SJCRH30 (cell line): ENCODE measurements at regions not wholly inside any gene's neighbourhood (a gene's known extent, or its start where the extent isn't known, plus 50 kb on each side); places are given as distances from the start of the nearest gene placed in this dataset.
"Not testable (repeated sequence)": the region's sequence is repeated elsewhere in the genome, so short reads cannot be mapped to it uniquely, and the experiment has no call there.

Experiments used
- DNase-seq, 2 experiments: peaks; one replicate each; pipeline ENCODE4 v3.0.0-alpha.2; 2015 to 2020
- H3K27ac ChIP-seq: fragments of 250-450 bp; sonication (Bioruptor Pico); 2 replicates; pipeline ENCODE4 v1.5.1; 2020; ENCODE audit warnings: mild to moderate bottlenecking, moderate library complexity
- H3K27me3 ChIP-seq: fragments of 250-450 bp; sonication (Bioruptor Pico); 2 replicates; pipeline ENCODE4 v1.5.1; 2020; ENCODE audit warnings: mild to moderate bottlenecking, moderate library complexity
- H3K36me3 ChIP-seq: fragments of 250-450 bp; sonication (Bioruptor Pico); 2 replicates; pipeline ENCODE4 v1.5.1; 2020; ENCODE audit warnings: mild to moderate bottlenecking, moderate library complexity
- H3K4me1 ChIP-seq: fragments of 250-450 bp; sonication (Bioruptor Pico); 2 replicates; pipeline ENCODE4 v1.5.1; 2020; ENCODE audit warnings: mild to moderate bottlenecking, moderate library complexity
- H3K4me3 ChIP-seq: fragments of 250-450 bp; sonication (Bioruptor Pico); 2 replicates; pipeline ENCODE4 v1.5.1; 2020; ENCODE audit warnings: mild to moderate bottlenecking, moderate library complexity
- H3K9me3 ChIP-seq: fragments of 250-450 bp; sonication (Bioruptor Pico); replicated peaks from 2 replicates; pipeline ENCODE4 v1.5.1; 2020; ENCODE audit warnings: mild to moderate bottlenecking, moderate library complexity

DNA sequence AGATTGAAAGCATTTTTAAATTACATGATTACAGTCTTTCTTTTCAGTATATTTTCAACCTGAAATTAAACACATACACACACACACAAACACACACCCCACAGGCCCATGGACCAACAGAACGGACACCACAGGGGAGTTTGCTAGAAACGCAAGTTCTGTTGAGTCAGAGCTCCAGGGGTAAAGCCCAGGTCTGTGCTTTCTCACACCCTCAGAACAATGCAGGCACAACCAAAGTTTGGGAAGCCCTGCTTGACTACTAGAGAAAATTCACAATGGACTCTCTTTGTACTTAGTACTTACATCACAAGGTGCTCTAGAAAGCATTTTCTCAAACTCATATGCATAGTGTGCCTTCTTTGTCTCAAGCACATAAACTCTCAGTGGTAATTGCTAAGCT, 704.0 kb upstream of the IGFBP3 start:
- no peak for DNase-seq
- no peak overlapping the region for H3K4me3 ChIP-seq
- no peak overlapping the region for H3K27ac ChIP-seq
- H3K27me3 ChIP-seq, result no peaks in the 10 kb centered on the region
- peaks cover 24% of the 10 kb centered on the region for H3K4me1 ChIP-seq
- H3K36me3 ChIP-seq, result no peaks in the 10 kb centered on the region
- H3K9me3 ChIP-seq, result no peaks in the 10 kb centered on the region

GRCh38 chr7:46622251-46622650, 701.2 kb upstream of the IGFBP3 start:
- peaks cover 23% of the 10 kb centered on the region for H3K4me1 ChIP-seq
- no peaks in the 10 kb centered on the region for H3K36me3 ChIP-seq
- no peak overlapping the region for H3K27ac ChIP-seq
- H3K9me3 ChIP-seq, result no peaks in the 10 kb centered on the region
- no peak overlapping the region for H3K4me3 ChIP-seq
- H3K27me3 ChIP-seq, result no peaks in the 10 kb centered on the region
- no peak for DNase-seq

DNA sequence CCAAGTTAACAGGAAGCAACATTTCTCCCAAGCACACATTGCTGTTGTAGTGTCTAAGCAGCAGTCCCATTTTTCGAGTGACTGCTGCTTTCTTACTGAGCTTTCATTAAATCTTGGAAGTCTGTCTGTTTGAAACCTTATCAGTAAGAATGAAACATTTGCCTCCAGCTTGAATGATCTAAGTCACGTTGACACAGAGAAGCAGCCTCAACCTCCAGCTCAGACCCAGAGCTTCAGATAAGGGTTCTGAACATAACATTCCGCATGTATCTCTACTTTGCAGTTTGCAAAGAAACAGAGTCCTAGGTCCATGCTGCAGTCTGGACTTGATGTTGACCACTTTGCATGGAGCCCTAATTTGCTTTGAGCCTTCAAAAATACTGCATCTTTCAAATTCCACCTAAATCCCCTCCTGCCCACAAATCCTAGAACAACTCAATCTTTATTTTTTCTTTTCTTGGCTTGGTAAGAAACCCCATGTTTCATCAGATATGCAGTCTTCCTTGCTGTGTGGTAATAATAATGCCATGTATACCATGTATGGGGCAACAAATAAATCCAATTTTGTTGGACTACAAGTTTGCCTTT, 698.7 kb upstream of the IGFBP3 start:
- no peaks in the 10 kb centered on the region for H3K36me3 ChIP-seq
- no peaks in the 10 kb centered on the region for H3K9me3 ChIP-seq
- H3K27me3 ChIP-seq, result no peaks in the 10 kb centered on the region
- H3K4me3 ChIP-seq, result no peak overlapping the region
- peaks cover 6% of the 10 kb centered on the region for H3K4me1 ChIP-seq
- DNase-seq, result no peak
- H3K27ac ChIP-seq, result no peak overlapping the region

DNA sequence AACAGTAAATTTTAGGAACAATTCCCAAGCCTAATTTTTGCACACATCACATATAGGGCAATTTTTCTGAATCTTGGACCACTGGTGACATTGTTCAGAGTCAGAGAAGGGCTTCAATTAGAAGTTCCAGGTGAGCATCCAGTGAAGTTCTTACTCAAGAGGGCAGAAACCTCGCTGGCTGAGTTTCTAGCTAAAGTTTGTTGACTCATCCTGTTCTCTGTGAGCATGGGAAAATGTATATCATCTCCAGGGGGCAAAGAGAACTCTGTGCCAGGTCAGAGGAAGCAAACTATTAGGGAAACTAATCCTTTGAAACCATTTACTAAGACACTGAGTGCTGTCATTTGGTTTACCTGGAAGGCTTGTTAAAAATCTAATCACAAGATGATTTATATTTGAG, 695.6 kb upstream of the IGFBP3 start:
- Histone ChIP-seq H3K36me3 (no peaks in the 10 kb centered on the region), H3K4me3 (no peak overlapping the region), H3K27me3 (no peaks in the 10 kb centered on the region), H3K4me1 (peaks cover 6% of the 10 kb centered on the region), H3K27ac (no peak overlapping the region), H3K9me3 (no peaks in the 10 kb centered on the region)
- no peak for DNase-seq

DNA sequence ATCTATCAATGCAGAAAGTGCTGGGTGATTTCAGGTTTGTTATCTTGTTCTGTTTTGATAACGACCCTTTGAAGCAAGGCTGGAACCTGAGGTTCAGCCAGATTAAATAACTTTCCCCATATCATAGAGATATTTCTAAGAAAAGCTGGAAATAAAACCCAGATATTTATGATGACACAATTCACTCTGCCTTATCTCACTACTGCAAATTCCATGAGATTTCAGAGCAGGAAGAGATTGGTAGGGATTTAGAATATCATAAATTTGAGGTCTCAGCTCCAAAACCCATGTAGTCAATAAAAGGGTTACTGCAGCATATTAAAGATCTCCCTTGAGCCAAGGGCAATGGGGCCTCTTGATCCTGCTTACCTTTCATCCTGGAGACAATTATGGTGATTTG, 692.5 kb upstream of the IGFBP3 start:
- no peaks in the 10 kb centered on the region for H3K9me3 ChIP-seq
- DNase-seq, result no peak
- H3K36me3 ChIP-seq, result no peaks in the 10 kb centered on the region
- no peaks in the 10 kb centered on the region for H3K4me1 ChIP-seq
- H3K27me3 ChIP-seq, result no peaks in the 10 kb centered on the region
- no peak overlapping the region for H3K27ac ChIP-seq
- no peak overlapping the region for H3K4me3 ChIP-seq

DNA sequence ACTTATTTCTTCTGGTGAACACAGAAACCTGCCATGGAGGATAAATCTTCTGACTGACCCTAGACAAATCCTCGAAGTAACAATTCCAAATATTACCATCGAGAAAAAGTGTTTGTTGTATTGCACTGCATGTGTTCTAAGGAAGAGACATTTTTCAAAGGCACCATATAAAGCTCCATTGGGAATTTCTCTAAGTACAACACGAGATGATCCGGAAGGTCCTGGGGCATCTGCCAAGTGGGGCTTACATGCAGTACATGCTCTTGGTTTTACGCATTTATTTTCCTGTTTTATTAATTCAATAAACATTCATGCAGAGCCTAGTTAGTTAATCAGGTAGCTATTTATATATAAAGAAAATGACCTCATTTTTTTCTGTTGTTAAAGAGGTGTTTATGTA, 692.0 kb upstream of the IGFBP3 start:
- H3K27me3 ChIP-seq, result no peaks in the 10 kb centered on the region

DNA sequence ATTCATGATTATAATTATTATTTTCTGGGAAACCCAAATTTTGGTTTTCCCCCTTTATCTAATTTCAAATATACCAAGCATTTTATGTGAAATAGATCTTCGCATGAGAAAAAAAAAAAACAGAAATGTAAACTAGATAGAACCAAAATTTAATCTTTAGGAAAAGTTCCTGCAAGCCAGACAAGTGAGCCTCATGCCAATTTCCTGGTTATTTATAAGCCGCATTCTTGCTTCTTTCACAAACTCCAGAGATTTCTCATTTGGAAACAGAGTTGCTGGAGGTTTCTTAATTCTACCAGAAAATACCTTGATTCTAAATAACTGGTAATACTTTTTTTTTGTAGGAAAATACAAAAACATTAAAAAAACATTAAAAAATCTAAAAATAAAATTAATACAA, 690.4 kb upstream of the IGFBP3 start:
- Histone ChIP-seq H3K36me3 (no peaks in the 10 kb centered on the region), H3K9me3 (no peaks in the 10 kb centered on the region), H3K4me1 (no peaks in the 10 kb centered on the region), H3K27me3 (no peaks in the 10 kb centered on the region), H3K4me3 (no peak overlapping the region), H3K27ac (no peak overlapping the region)
- DNase-seq, result no peak

More for the DNA sequence above, 692.0 kb upstream of the IGFBP3 start:
- no peaks in the 10 kb centered on the region for H3K4me1 ChIP-seq
- DNase-seq, result no peak
- no peaks in the 10 kb centered on the region for H3K9me3 ChIP-seq
- H3K4me3 ChIP-seq, result no peak overlapping the region
- no peaks in the 10 kb centered on the region for H3K36me3 ChIP-seq
- no peak overlapping the region for H3K27ac ChIP-seq

- H3K4me1 ChIP-seq, result no peaks in the 10 kb centered on the region
- no peaks in the 10 kb centered on the region for H3K27me3 ChIP-seq
- no peak overlapping the region for H3K4me3 ChIP-seq
- no peak overlapping the region for H3K27ac ChIP-seq
- DNase-seq, result no peak
- no peaks in the 10 kb centered on the region for H3K36me3 ChIP-seq
- H3K9me3 ChIP-seq, result no peaks in the 10 kb centered on the region
Observed at GRCh38 chr7:46610746-46611145, 689.7 kb upstream of the IGFBP3 start.

GRCh38 chr7:46607176-46607575, 686.1 kb upstream of the IGFBP3 start:
- H3K27ac ChIP-seq, result no peak overlapping the region
- H3K36me3 ChIP-seq, result no peaks in the 10 kb centered on the region
- H3K9me3 ChIP-seq, result no peaks in the 10 kb centered on the region
- DNase-seq, result no peak
- no peak overlapping the region for H3K4me3 ChIP-seq
- H3K4me1 ChIP-seq, result no peaks in the 10 kb centered on the region
- no peaks in the 10 kb centered on the region for H3K27me3 ChIP-seq

DNA sequence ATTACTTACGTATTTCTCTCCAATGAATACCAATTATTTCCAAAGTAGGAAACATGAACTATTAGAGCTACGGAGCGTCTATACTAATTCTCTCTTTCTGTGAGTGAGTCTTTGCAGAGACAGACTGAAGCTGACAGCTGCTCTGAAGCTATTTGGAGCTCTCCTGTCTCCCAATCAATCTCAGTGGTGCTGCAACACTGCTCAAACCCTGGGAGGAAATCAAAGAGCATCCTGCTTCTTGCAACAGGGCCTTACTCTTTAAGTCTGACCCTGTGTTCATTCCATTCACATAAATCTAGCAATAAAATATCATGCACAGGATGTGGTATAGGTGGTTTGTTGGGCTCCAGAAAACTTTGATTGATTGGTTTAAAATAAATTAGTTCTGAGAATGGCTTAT, 685.7 kb upstream of the IGFBP3 start:
- Histone ChIP-seq H3K4me1 (no peaks in the 10 kb centered on the region), H3K27me3 (no peaks in the 10 kb centered on the region), H3K36me3 (no peaks in the 10 kb centered on the region), H3K9me3 (no peaks in the 10 kb centered on the region), H3K4me3 (no peak overlapping the region), H3K27ac (no peak overlapping the region)
- no peak for DNase-seq

DNA sequence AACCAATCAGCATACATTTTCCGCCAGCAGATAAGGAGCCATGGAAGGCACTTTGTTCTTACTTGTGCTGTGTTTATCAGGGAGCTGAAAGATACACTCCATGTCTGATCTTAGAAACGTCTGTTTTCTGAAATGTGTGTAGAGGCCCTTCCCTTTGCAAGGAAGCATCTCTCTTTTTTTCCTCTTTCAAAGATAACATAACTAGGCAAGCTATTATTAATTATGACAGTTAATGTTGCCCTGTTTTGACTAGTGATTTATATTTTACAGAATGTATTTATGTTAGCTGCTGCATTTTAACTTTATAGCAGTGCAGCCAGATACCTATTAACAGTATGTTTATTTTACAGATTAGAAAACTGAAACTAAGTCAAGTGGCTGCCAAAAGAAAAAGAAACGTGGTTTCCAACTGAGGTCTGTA, 683.2 kb upstream of the IGFBP3 start:
- H3K27ac ChIP-seq, result no peak overlapping the region
- no peaks in the 10 kb centered on the region for H3K36me3 ChIP-seq
- H3K4me3 ChIP-seq, result no peak overlapping the region
- H3K27me3 ChIP-seq, result no peaks in the 10 kb centered on the region
- no peak for DNase-seq
- H3K9me3 ChIP-seq, result no peaks in the 10 kb centered on the region
- H3K4me1 ChIP-seq, result no peaks in the 10 kb centered on the region

DNA sequence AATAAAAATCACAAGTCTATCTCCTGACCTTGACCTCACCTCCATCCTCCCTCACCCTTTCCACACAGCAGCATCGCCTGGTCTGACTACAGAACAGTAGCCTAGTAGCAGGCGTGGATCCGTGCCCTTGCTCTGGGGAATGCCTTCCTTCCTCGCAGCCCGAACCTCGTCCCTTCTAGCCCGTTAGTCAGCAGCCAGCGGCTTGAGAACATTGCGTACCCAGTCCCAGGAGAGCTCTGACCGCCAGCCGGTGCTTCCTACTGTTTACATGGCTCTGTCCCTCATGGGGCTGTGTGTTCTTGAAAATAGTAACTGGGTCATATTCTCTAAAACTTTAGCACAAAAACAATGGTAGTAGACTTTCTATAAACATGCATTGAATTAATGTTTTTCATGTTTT, 682.7 kb upstream of the IGFBP3 start:
- no peak for DNase-seq
- no peak overlapping the region for H3K4me3 ChIP-seq
- H3K36me3 ChIP-seq, result no peaks in the 10 kb centered on the region
- no peak overlapping the region for H3K27ac ChIP-seq
- H3K9me3 ChIP-seq, result no peaks in the 10 kb centered on the region
- H3K4me1 ChIP-seq, result no peaks in the 10 kb centered on the region
- no peaks in the 10 kb centered on the region for H3K27me3 ChIP-seq

DNA sequence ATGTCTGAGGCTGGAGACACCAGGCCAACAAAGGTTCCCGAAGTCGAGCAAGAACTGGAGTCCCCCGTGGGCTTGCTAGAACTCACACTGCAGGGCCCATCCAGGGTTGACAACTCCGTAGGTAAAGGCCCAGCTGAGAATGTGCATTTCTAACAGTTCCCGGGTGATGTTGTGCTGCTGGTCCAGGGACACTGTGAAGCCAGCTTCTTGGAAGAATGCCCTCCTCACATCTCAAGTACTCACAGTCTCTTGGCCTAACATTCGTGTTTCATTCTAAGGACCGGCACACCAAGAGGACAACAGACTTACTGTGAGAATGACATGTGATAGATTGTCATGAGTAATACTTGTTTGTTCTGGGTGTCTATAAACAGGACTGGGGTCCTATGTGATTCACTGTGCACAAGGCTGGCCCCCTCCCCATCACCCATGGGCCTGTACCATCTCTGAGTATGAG, 682.3 kb upstream of the IGFBP3 start:
- Histone ChIP-seq H3K4me1 (no peaks in the 10 kb centered on the region), H3K27ac (no peak overlapping the region), H3K4me3 (no peak overlapping the region), H3K36me3 (no peaks in the 10 kb centered on the region), H3K9me3 (no peaks in the 10 kb centered on the region), H3K27me3 (no peaks in the 10 kb centered on the region)
- DNase-seq, result no peak

- Histone ChIP-seq H3K4me1 (no peaks in the 10 kb centered on the region), H3K27ac (no peak overlapping the region), H3K4me3 (no peak overlapping the region), H3K27me3 (no peaks in the 10 kb centered on the region; the same call in 1 of the 2 replicates), H3K36me3 (no peaks in the 10 kb centered on the region), H3K9me3 (no peaks in the 10 kb centered on the region)
- DNase-seq, result no peak
Observed at GRCh38 chr7:46600340-46600739, 679.3 kb upstream of the IGFBP3 start.

DNA sequence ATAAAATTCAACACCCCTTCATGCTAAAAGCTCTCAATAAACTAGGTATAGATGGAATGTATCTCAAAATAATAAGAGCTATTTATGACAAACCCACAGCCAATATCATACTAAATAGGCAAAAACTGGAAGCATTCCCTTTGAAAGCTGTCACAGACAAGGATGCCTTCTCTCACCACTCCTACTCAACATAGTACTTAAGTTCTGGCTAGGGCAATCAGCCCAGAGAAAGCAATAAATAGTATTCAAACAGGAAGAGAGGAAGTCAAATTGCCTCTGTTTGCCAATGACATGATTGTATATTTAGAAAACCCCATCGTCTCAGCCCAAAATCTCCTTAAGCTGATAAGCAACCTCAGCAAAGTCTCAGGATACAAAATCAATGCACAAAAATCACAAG, 673.8 kb upstream of the IGFBP3 start:
- H3K9me3 ChIP-seq, H3K27ac ChIP-seq, H3K27me3 ChIP-seq, DNase-seq, H3K4me1 ChIP-seq, H3K36me3 ChIP-seq, H3K4me3 ChIP-seq: not testable (repeated sequence)
